ENCODE measurements at regions not wholly inside any gene's neighbourhood (a gene's known extent, or its start where the extent isn't known, plus 50 kb on each side); places are given as distances from the start of the nearest gene placed in this dataset.
"Not testable (repeated sequence)": the region's sequence is repeated elsewhere in the genome, so short reads cannot be mapped to it uniquely, and the experiment has no call there.

DNA sequence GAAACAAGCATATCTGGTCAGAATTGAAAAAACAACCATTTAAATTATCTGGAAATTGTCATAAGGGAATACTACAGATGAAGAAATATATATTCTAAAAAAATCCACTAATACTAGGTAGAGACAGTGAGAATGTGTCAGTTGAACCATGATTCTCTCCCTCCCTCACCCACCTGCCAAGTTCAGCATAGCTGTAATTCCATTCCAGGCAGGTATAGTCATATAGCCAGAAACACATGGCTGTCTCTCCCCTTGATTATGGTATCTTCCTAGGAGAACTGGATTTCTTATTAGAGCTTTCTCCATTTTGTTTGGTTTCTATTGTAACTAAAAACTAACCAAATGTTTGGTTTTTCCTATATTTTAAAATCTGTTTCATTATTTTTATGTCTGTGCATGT lies 509.2 kb downstream of the CDH10 start:
- no peak for DNase-seq

DNA sequence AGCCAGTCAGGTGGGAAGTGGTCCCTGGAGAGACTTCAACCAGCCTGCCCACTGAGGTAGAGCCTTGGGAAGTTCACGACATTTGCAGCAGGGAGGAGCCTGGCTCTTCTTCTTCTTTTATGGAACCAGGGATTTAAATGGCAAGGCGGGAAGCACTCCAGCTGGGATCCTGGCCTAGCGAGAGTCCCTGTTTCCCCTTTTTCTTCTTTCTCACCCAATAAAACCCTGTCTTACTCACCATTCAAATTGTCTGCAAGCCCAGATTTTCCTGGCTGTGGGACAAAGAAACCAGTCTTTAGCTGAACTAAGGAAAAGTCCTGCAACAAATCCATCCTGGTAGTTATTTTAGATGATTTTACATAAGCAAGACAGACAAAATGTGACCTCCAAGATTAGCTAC lies 503.7 kb downstream of the CDH10 start:
- DNase-seq, result peak; percentile 17 to 20

GRCh38 chr5:24142341-24142740 lies 502.4 kb downstream of the CDH10 start:
- DNase-seq, result no peak

- DNase-seq, result no peak
Measured at GRCh38 chr5:24145806-24146205, 499.0 kb downstream of the CDH10 start.

- DNase-seq, result no peak
Measured at GRCh38 chr5:24161559-24161958, 483.2 kb downstream of the CDH10 start.

GRCh38 chr5:24162343-24162742 lies 482.4 kb downstream of the CDH10 start:
- no peak for DNase-seq

DNA sequence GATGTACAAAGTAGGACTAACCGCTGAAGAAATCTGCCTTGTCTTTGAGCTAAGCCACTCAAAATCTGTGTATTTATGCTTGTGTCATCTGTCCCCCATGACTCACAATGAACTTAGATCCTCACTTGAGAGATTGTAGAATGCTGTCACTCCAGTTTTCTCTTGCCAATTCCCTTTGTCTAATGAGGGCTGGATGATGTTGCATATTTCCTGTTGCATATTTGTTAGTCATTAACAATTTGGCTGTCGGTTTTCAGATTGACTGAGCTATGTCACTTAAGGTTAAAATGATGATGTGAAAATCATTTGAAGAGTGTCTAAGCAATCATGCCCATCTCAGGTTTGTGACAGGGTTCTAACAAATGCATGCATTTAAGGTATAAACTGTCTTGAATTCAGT lies 481.7 kb downstream of the CDH10 start:
- DNase-seq, result no peak

GRCh38 chr5:24167806-24168205 lies 477.0 kb downstream of the CDH10 start:
- DNase-seq, result no peak

DNA sequence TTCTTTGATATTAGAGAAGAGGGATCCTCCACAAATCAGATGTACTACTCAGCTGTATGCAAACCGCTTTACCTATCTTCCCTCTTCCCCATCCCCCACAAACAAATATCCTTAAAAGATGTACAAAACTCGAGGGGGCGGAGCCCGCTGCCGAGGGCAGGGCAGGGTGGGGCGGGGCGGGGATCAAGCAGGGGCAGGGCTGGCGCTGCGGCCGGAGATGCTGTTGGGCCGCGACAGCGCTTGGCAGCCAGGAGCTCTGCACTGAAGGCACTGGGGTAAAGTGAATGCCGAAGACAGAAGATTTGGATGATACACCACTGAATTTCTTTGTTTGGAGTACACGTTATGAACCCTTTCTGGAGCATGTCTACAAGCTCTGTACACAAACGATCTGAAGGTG lies 474.8 kb downstream of the CDH10 start:
- no peak for DNase-seq

- DNase-seq, result not testable (repeated sequence)
Measured at GRCh38 chr5:24170930-24171329, 473.8 kb downstream of the CDH10 start.

GRCh38 chr5:24177821-24178220 lies 467.0 kb downstream of the CDH10 start:
- DNase-seq, result no peak

- DNase-seq, result no peak
Measured at GRCh38 chr5:24183981-24184380, 460.8 kb downstream of the CDH10 start.

DNA sequence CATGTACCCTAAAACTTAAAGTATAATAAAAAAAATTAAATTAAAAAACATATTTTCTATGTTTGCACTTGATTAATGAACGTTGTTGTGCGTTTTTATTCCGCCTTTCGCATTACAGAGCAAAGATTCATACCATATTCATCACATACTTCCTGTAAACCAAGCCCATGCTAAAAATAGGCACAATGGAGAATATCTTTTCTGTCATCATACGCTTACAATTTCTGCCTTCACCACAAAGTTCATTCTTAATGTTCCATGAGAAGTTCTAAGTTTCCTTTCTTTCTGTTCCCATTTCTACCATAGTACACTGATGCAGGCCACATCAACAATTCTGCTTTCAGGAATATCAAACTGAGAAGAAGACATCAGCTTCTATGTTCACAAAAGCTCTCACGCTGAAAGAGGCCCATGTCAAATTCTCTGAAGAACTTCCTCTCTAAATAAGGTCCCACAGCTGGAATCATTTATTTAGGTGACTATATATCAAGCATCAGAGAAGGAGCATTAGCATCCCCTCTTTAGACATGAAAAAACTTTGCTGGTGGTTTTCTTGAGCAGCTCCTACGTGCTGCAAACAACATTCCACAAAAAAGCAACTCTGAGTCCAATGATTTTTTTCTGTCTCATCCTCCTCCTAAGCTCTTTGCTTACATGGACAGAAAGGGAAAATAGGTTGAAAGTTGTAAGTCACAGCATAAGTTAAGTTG lies 456.4 kb downstream of the CDH10 start:
- DNase-seq, result no peak

DNA sequence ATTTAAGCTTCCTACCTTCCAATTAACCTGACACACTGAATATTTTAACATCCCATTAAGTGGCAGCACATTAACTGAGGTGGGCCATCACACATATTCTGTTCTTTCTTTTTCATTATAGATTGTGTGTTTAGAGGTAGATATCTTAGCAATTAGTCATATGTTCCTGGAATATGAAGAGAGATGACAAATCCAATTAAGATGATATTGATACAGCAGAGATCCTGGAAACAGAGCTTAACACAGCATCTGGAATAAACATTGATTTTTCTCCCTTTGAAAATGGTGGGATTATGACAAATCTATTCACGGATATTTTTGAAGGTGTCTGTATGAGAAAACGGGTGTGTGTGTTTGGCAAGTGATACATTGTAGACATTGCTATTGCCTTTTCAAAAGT lies 448.0 kb downstream of the CDH10 start:
- DNase-seq, result no peak

DNA sequence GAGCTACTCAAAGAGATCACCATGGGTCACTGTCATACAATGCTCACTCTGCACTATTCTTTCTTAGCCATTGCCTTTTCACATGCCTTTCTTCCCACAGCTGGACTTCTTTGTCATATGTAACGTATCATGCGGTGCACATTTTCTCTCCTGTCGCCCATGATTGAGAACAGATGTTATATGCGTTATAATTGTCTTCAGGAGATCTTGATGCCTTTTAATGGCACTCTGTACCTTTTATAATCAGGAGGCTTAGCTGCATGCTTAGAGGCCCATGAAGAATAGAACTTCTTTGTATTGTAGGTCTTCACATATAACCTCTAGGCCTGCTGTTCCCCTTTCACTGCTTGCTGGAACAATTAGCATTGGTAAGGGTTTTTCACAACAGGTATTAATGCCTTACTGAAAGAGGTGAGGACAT lies 436.1 kb downstream of the CDH10 start:
- DNase-seq, result no peak

DNA sequence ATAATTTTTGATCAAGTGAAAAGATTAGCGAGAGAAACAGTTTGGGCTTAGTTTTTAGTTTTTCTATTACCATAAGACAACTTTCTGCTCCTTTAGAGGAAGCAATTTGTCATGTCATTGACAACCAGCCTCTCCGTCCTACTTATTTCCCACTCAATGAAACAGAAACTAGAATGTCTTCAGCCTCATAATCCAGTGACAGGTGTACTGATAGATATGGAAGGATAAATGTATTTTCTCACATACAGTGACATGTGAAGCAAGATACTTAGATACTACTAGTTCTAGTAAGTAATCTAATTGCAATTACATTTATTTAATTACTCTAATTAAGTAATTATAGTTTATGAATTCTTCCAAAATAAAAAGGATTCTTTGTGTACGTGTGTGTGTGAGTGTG lies 429.7 kb downstream of the CDH10 start:
- no peak for DNase-seq

DNA sequence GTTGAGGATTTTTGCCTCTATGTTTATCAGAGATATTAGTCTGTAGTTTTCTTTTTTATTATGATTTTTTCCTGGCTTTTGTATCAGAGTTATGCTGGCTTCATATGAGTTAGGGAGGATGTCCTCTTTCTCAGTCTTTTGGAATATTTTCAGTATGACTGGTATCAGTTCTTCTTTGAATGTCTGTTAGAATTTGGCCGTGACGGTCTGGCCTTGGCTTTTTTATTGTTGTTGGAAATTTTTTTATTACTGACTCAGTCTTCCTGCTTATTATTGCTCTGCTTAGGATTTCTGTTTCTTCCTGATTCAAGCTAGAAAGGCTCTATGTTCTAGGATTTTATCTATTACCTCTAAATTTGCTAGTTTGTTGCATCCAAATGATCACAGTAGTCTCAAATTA lies 421.9 kb downstream of the CDH10 start:
- no peak for DNase-seq

DNA sequence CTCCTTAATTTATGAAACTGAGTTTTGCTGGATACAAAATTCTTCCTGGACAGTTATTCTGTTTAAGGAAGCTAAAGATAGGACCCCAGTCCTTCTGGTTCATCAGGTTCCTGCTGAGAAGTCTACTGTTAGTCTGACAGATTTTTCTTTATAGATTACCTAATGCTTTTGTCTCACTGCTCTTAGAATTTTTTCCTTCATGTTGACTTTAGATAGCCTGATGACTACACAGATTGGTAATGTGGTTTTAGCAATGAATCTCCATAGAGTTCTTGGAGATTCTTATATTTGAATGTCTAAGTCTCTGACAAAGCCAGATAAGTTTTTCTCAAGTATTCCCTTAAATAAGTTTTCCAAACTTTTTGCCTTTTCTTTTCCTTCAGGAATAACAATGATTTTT lies 419.7 kb downstream of the CDH10 start:
- DNase-seq, result no peak

DNA sequence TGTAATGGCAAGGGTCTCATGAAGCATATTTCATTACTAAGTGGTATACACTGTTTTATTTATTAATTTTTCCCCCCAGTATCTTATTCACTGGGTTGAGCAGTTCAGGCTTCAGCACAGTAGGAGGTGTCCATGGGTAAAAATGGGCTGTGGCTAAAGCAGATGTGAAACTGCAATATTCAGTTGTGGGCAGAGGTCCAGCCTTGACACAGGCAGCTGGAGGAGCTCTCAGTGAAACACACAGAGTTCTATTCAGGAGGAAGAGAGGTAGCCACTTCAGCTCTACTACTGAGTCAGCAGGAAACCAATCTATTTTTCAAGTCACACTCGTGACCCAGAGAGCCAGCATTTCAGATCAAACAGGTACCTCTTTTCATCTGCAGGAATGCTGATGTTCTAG lies 418.3 kb downstream of the CDH10 start:
- DNase-seq, result no peak

DNA sequence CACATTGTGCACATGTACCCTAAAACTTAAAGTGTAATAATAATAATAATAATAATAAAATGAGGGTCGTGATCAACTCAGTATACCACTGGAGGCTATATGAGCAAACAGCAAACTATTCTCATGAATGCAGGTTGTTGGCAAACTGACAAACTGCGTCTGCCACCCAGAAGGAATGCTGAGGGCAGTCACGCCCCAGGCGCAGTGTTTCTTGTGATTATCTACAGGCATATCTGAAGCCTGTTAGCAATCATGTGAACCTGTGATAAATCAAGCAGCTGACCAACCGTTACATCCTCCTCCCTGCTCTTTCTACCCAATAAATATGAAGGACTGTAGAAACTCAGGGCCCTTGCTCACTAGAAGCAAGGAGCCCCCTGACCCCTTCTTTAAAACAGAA lies 416.9 kb downstream of the CDH10 start:
- DNase-seq, result not testable (repeated sequence)

DNA sequence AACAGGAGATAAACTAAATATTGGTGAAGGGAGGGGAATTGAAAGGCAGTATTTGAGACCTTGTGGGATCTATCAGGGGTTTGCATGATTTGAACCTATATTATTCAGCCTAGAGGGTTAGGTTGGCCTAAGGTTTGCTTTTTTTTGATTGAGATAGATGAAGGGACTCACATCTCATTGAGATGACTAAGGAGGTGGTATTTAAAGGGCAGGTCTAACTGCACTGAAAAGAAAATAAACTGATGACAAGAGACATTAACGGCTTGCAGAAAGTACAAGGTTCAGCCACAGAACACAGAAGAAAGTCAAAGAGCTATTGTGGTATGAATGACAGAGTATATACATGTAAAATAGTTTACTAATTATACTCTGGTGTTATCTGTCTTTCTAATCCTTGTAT lies 412.7 kb downstream of the CDH10 start:
- DNase-seq, result no peak

GRCh38 chr5:24232929-24233498 lies 411.8 kb downstream of the CDH10 start:
- DNase-seq, result no peak

DNA sequence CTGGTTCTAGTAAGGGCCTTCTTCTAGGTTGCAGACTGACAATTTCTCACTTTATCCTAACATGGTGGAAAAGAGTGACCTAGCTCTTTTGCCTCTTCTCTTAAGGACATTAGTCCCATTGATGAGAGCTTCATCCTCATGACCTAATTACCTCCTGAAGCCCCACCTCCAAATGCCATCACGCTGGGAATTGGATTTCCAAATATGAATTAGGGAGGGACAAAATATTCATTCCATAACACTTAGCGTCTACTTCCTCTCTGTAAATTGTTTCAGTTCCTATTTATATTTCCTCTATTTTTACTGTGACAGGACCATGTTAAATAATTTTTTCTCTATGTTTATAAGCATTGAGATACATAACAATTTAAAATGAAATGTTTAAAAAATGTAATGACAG lies 408.8 kb downstream of the CDH10 start:
- no peak for DNase-seq

GRCh38 chr5:24245821-24246220 lies 399.0 kb downstream of the CDH10 start:
- DNase-seq, result no peak
